ENCODE measurements at regions not wholly inside any gene's neighbourhood (a gene's known extent, or its start where the extent isn't known, plus 50 kb on each side); places are given as distances from the start of the nearest gene placed in this dataset.
"Not testable (repeated sequence)": the region's sequence is repeated elsewhere in the genome, so short reads cannot be mapped to it uniquely, and the experiment has no call there.

- TF ChIP-seq CTCF (conservative IDR thresholded peaks at IDR 0.05; ENCODE audit: low read depth, low read length); EZH2 (IDR thresholded peaks at IDR 0.05; ENCODE audit: borderline replicate concordance, low read depth, low read length, poor library complexity, severe bottlenecking): not testable (repeated sequence)
Observed at GRCh38 chr2:142702397-142702796, 175.1 kb upstream of the KYNU start.
